NCI-H1930 (cell line): ENCODE measurements at regions not wholly inside any gene's neighbourhood (a gene's known extent, or its start where the extent isn't known, plus 50 kb on each side); places are given as distances from the start of the nearest gene placed in this dataset.

Experiments
- DNase-seq, 2 experiments: peaks; one replicate each; lab custom pipeline; 2025; lab: John Stamatoyannopoulos, UW

DNA sequence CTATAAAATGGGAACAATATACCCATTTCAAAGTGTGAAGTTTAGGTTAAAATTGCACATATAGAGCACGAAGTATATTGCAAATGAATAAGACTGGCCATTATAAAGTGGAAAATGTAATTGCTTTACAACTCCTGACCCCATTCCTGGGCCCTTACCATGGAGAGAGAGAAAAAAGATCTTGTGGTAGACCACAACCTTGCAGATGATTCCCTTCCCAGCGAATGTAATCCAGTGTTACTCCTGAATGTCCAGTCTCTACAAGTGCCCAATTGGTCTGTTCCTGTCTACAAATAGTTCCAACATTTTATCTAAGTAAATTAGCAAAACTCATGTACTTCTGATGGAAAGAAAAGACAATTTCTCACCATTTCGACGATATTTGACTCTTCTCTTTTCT lies 184.1 kb upstream of the LNX1 start:
- no peak for DNase-seq

DNA sequence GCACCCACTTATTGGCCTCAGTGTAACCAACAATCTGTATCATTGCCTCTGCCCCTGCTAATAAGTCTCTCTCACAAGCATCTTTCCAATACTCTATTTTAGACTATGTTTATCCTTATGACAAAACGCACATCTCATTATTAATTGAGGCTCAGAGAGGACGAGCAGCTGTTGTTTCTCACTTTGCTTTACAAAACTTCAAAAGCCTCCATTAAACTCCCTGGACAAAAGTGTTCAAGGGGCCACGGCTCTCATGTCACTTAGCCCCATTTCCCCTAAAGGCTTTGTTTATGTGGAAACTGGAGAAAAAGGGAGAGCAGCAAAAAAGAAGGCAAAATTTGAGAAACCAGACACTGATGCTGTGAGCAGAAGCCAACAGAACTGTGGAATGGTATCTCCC lies 180.0 kb upstream of the LNX1 start:
- DNase-seq, result no peak

DNA sequence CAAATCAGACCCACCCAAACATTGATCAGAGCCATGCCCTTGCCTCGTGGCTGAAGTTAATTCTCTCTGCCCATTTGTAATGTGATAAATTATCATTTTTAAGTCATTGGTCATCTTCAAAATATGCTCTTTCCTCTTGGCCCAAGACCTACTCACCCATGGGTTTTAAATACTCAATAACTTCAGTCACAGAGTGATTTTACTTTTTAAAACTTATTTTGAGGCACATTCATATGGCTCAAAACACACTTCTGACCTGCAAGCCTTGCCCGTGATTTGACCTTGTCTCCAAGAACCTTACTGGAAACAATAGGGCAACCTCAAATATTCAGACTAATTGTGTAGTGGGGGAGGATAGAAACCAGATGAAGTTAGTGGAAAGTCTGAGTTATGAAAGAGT lies 176.2 kb upstream of the LNX1 start:
- DNase-seq, result no peak

DNA sequence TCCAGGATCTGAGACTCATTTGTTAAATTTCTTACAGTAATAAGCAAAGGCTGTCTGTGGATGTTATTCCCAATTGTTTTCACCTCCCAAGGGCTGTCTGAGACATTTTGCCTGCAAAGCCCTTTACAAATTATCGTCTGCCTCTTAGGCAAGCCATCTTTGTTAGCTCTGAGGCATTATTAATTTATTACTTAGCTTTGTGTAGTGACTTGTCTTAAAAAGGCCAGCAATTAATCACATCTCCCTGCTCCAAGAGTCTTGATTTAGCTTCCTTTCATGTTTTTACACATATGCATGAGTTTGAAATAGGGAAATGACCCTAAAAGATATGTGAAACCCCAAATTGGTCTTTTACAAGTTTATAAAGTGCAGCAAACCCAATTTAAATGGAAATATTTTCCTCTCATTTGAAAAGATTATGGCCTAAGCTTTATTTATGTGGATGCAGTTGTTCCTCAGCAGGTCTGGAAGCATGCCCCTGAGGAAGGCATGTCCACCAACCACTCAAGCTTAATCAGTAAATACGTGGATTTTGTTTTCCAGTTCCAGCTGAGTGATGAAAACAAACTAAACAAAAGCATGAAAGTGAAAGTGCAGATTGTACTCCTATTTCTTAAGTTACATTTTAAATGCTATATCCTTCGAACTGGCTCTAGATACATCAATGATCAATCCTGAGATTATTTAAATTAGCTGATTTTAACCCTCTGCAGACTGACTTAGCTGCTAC lies 173.6 kb upstream of the LNX1 start:
- no peak for DNase-seq

DNA sequence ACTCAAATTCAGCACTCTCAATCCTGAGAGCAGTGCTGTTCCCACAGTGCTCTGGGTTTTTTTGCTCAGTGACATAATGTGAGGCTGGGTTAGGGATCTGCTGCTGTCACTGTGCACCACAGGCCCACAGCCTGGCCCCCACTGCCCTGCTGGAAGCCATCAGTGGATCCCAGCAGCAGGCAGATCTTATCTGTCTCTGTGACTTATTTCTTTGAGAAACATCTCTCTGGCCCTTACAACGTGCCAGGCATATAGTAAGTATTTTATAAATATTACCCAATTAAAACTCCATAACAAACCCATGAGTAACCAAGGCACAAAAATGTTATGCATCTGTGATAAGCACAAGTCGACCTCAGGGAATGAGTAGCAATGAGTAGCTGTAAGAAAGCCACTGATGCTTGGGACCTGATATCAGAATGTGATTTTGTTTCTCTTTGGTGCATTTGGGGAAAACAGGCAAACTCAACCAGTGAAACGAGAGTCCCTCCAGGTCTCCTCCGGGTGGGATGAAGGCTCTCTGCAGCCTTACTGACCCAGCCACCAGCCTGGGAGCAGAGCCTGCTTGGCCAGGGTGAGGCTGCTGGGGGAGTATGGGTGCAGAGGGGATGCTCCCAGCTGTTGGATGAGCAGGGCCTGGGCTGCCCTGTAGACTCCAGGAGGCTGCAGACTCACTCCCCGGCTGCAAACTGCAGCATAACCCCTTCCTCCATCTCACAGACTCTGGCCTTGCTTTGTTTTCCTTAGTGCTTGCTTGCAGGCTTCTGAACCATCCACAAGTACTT lies 172.7 kb upstream of the LNX1 start:
- DNase-seq, result no peak

- DNase-seq, result no peak
Measured at GRCh38 chr4:53755656-53756055, 164.4 kb upstream of the LNX1 start.

DNA sequence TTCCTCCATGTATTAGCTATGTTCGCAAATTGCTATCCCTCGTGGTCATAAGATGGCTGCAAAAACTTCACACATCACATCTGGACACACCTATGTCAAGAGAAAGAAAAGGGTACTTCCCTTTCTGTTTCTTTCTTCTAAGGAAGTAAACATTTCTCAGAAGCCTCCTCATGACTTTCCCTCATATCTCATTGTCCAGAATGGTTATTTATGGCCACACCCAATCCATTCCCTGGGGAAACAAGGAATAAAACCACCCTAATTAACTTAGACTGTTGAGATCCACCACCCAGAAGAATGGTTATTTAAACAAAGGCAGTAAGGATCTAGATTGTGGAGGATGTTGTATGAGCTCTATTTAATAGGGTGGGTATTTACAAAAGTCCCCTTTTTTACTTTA lies 160.8 kb upstream of the LNX1 start:
- no peak for DNase-seq

DNA sequence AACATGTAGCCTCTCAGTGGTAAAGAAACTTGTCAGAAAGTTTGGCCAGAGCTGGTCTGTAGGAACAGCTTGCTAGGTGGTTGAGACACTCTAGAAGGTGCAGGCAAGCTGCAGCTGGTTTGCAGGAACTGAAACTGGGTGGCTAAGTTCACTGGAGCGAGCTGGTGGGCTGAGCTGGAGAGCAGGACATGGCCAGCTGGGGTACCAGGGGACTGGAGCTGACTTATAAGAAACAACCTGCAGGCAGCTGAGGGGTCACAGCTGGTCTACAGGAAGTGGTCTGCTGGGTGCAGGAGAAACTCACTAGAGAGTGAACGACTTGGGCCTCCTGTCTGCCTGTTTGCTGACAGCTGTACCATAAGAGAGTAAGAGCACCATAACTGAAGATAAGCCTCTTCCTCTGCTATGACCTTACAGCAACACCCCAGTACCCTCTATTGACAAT lies 157.1 kb upstream of the LNX1 start:
- DNase-seq, result no peak

- DNase-seq, result no peak
Measured at GRCh38 chr4:53747401-53747800, 156.1 kb upstream of the LNX1 start.

DNA sequence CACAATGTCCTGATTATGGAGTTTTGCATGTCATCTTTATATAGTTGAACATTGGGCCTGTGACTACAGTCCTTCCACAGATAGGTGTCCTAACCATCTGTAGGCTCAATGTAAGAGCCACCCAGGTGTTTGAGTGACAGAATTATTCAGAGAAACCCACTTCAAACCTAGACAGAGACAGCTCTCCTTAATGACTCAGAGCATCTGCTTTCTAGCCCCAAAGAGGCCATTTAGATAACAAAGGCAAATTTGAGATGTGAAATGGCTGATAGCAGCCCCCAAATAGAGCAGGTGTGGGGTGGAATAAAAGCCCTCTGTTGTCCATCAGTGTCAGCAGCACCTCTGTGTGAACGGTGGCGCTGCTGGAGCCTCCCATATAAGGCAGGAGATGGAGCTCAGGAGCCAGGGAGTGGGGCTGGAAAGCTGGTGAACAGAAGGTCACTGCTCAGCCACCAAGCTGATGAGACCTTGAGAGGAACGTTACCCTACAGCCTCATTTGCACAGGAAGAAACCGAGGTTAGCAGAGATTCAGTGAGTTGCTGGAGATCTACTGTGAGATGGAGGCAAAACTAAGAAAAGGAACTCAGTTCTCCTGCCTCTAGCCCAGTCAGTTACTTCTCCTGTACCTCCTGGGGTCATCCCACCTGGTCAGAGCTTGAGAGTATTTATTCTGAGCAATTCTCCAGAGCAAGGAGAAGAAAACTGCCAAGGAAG lies 153.3 kb upstream of the LNX1 start:
- peak; percentile 80 to 84 for DNase-seq

GRCh38 chr4:53734584-53735353 lies 143.5 kb upstream of the LNX1 start:
- no peak for DNase-seq

DNA sequence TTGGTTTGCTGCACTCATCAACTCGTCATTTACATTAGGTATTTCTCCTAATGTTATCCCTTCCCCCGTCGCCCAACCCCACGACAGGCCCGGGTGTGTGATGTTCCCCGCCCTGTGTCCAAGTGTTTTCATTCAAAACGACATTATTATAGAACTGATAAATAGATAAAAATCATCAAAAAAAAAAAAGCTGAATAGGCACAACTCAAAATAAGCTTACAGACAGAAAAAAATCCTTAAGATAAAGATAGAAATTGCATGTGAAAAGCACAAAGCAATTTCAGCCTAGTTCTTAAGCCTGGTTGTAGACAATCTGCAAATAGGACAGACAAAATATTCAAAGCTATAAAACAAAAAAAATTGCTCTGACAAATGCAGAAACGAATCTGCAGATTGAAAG lies 142.9 kb upstream of the LNX1 start:
- no peak for DNase-seq

DNA sequence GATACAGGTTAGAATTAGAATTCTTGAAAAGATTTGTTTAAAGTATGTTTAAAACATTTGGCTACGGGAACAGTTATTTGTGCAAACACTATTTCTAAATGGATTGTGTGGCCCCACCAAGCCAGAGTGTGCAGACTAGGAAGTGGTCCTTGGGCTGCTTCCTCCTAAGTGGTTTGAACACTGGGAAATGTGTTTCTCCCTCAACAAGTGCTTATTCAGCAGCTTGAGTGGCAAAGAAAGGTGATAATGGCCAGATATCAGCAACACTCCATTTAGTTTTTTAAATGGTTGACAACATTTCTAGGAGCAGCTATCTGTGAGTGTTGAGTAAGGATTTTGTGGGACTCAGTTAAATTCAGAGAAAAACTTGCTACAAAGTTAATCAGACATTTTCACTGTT lies 141.4 kb upstream of the LNX1 start:
- DNase-seq, result no peak

- no peak for DNase-seq
Measured at GRCh38 chr4:53730031-53730805, 138.9 kb upstream of the LNX1 start.

DNA sequence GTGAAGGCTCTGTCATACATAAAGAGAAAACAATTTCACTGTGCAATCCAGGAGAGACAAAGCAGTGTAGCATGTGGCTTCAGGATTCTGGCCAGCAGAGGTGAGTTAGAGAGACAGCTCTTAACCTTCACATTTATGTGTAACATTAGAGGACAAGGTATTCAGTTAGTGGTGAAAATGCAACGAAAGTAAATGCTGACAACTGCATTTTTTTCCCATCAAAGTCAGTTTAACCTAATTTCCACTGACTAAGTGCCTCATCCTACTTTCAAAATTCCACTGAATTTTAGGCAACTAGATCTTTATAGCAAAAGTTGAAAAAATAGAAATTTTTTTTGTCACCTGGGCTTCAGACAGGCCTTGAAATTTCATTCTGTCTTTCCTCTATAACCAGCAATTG lies 130.8 kb upstream of the LNX1 start:
- DNase-seq, result no peak

- no peak for DNase-seq
Measured at GRCh38 chr4:53721263-53721662, 130.0 kb upstream of the LNX1 start.

DNA sequence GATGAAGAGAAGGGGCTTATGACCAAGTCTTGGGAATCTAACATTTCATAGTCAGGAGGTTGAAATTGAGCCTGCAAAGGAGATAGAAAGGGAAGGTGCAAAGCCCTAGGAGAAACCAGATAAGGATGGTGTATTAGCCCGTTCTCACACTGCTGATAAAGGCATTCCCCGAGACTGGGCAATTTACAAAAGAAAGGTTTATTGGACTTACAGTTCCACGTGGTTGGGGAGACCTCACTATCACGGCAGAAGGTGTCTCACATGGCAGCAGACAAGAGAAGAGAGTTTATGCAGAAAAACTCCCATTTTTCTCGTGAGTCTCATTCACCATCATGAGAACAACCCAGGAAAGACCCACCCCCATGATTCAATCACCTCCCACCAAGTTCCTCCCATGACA lies 129.5 kb upstream of the LNX1 start:
- no peak for DNase-seq

DNA sequence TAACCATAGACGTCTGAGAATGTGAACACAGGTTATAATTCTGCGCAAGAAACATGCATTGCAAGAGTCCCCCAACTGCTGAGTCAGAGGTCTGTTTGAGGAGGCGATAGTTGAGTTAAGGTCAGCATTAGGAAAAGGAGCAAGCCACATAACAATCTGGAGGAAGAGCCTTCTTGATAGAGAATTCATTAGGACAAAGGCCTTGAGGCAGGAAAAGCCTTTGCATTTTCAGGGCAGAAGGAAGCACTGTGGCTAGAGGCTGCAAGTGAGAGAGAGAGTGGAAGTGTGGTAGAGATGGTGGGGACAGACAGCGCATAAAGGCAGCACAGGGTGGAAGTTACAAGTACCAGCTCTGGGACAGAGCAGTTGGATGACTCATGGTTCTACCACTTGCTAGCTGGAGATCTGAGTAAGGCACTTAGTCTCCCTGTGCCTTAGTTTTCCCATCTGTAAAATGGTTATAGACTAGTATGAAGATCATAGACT lies 125.8 kb upstream of the LNX1 start:
- DNase-seq, result no peak

DNA sequence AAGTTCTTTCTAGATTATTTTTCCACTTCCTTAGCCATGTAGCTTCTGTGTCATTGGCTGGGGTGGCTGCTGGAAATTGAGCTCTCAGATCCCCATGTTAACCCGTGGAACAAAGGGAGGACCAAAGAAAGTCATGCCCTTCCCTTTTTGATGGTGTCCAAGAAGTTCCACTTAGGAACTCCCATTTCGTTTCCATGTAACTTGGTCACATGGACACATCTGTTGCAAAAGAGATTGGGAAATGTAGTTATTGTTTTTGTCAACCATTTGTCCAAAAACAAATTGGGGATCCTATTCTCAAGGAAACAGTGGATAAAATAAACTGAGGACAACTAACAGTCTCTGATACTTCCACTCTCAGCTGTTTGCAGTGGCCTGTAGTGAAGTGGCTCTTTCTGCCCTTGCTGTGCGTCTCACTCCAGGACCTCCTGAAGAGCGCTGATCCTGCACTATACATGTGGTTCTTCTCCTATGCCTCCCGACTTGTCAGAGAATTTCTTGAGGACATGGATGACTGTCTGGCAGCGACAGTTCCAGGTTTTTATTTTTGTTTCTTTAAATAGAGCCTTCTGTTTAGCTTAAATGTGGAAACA lies 125.3 kb upstream of the LNX1 start:
- DNase-seq, result no peak

DNA sequence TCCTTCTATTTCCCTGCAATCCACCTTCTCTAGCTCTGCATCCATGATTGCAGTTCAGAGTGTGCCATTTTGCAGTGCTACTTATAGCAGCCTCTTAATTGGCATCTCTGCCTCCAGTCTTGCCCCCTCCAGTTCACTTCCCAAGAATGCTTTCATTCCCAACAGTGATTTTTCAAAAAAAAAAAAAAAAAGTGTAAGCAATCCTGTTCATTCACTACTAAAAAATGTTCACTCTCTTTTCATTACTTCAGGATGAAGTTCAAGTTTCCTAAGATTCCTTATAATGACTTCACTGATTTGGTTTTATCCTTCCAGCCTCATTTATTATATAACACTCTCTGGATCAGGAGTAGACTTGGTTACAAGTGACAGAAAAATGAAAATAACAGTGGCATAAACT lies 124.7 kb upstream of the LNX1 start:
- DNase-seq, result no peak
